Stimulated activated CD4-positive, alpha-beta T cell treated with anti-CD3 and anti-CD28 coated beads, Interleukin-1b, Interleukin-23, amount 100 ng/mL, for 24 hours (primary cell): ENCODE measurements at regions not wholly inside any gene's neighbourhood (a gene's known extent, or its start where the extent isn't known, plus 50 kb on each side); places are given as distances from the start of the nearest gene placed in this dataset.
"Not testable (repeated sequence)": the region's sequence is repeated elsewhere in the genome, so short reads cannot be mapped to it uniquely, and the experiment has no call there.

ENCODE experiments used
- DNase-seq, 4 experiments: peaks; one replicate each; pipeline ENCODE4 v3.0.0-alpha.2; 2020; ENCODE audit warnings: low read depth in 4 of 4, low spot score in 1 of 4

DNA sequence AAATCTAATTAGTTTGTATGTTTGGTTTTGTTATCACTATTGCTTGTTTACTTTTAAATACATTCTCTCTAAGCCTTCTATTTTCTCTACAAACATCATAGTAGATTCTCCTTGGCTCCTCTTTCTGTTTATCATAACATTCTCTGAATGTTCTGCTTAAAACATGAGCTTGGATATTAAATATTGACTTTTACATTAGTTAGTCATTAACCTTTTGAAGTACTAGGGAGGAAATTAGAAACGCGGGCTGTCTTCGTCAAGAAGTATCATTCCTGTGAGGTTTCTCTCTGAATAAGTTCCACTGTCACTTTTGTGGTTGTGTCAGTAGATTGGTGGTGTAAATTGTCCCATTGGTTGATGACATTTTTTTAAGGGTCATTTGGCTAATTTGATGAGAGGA lies 821.5 kb downstream of the EFNA5 start:
- no peak for DNase-seq

DNA sequence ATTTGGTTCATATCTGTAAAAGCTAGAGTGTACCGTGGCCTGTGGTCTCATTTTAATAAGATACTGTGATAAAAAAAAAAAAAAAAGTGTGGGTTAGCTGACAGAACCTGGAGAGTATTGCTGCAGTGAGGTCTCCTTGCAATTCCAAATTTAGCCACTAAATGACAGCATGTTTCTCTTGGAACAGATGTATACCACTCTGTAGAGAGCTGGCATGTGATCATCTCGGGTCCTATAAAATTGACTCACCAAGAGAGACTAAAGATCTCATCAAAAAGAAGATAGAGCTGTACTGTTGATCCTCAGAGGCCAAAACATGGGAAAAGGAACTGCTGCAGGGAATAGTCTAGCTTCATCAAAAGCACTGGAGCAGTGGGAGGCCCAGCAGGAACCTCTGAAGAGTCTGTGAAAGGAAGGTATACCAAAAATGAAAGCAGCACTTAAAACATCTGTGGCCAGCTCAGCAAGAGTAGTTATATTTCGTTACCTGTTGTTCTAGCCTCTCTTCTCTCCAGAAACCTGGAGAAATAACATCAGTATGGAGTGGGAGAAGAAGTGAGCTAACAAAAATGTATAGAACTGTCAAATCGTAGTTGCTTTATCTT lies 826.8 kb downstream of the EFNA5 start:
- no peak for DNase-seq

DNA sequence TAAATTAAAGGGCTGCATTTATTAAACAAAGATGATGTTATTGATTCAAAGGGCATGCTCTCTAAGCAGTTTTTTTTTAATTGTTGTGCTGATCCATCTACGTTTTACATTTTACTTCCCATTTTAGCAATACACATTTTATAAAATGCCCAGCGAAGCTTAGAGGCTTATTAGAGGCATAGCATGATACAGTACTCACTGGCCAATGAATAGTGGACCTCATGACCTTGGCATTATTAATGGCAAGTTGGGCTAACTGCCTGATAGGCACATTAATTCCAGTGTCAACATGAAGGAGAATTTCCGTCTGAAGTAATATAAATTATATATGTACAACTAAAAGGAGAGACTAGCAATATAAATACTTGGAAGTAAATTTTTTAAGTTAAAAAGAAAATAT lies 837.2 kb downstream of the EFNA5 start:
- DNase-seq: no peak

DNA sequence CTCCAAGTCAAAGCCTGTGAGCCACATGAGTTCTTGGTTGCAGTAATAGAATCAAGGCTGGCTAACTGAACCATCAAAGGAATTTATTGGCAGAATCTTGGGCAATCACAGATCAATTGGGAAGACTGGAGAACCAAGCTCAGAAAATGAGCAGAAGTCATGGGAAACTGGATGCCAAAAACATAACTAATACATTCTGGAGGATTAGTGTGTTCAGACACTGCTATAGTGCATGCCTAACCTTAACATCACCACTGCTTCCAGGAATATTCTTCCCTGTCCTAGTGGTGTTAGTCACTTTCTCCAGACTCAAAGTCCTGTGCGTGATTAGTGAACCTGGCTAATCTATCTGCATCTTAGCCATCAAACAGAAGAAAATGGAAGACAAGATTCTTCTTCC lies 843.7 kb downstream of the EFNA5 start:
- DNase-seq: no peak

DNA sequence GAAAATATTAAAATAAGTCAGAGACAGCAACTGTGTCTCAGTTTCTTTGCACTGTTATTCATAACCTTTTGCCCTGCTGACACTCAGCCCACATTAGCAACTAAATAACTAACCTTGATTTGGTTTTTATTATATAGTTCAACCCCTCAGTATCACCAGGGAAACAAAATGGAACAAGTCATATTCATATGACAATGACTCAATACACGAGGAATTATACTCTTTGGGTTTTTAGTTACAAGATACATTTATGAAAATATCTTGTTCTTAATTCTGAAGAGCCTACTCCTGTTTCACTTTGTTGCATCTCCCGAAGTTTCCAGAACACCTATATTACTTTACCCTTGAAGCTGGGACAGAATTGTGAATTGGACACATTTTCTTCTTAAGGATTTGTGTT lies 845.4 kb downstream of the EFNA5 start:
- DNase-seq: no peak

DNA sequence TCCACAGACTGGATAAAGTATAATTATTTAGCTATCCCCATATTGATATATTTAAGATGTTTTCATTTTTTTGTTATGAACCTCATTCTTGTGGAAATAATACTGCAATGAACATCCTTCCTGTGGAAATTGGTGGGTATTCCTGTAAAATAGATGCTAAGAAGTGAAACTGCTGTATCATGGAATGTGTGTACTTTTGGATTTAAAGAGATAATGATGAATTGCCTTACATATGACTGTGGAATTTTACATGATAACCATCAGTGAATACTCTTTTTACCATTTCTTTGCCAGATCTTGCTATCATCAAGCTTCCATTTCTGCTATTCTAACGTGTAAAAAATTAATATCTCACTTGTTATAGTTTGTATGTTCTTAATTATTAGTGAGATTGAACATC lies 847.9 kb downstream of the EFNA5 start:
- no peak for DNase-seq

DNA sequence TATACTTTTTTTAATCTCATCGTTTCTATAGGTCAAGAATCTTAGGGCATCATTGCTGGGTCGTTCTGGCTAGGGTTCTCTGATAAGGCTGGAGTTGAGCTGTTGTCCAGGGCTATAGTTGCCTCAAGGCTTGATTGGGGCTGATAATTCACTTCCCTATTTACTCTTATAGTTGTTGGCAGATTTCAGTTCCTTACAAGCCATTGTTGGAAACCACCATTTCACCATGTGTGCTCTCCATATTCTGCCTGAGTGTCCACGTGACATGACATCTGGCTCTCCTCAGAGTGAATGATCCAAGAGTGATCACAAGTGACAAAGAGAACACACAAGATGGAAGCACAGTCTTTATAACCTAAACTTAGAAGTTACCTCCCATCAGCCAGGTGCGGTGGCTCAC lies 852.2 kb downstream of the EFNA5 start:
- DNase-seq: no peak

DNA sequence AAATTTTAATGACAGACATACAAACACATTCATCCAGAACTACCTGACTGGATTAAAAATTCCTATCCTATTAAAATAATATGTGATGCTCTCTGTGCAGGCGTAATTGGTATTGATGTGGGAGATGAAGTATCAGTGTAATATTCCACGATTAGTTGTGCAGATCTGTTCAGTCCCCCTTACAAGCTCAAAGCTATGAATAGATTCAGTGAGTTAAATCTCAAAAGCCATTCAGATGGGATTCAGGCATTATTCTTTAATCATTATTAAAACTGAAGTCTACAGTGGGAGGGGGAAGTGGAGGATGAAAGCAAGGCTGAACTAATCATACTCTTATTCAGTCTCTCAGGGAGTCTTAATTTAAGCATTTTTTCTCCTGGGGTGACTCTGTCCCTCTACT lies 855.8 kb downstream of the EFNA5 start:
- no peak for DNase-seq

DNA sequence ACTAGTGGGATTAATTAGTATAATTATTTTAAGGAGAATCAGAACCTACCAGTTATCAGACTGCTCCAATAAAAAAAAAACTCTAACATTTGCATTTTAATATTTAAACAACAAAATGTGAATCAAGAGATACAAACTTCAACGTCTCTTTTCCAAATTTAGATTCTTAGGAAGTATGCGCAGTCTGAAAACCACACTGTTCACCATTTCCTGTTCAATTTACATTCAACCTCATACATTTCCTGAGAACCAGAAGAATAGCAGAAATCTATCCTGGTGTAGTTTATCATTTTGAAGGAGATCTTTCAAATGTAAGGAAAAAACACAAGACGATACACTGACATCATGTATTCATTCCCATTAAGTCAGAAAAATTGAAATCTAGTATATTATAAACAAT lies 869.2 kb downstream of the EFNA5 start:
- DNase-seq: no peak

DNA sequence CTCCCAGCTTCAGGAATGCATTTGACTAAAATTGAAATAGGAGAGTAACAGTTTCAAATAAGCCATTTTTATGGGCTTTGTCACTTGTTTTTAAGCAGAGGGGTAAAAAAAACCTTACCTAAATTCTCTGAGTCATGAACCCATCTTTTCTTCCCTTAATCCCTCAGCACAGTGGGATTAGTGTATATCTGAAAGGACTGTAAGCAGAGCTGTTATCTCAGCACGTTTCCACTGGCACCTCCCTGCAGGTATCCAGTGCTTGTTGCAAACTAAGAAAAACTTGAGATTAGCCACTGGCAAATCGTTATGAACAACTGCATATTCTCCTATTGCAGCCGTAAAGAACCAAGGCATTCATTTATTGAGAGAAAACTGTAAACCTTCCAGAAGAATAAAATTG lies 872.7 kb downstream of the EFNA5 start:
- no peak for DNase-seq

DNA sequence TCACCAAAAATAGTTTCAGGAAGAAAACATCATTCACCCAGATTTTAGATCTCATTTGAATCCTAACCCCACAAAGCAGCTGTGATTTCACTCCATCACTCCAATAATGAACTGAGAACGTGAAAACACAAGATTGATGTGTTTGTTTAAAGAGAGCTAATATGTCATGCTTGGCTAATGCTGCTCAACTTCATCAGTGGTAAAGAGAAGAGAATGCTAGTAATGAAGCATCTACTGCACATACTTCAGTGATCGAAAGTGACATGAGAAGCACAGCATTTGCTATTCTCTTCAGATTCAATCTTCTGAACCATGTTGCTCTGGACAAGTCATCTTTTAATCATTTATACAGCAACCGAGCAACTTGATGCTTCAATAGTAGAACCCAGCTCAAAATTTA lies 874.7 kb downstream of the EFNA5 start:
- no peak for DNase-seq

DNA sequence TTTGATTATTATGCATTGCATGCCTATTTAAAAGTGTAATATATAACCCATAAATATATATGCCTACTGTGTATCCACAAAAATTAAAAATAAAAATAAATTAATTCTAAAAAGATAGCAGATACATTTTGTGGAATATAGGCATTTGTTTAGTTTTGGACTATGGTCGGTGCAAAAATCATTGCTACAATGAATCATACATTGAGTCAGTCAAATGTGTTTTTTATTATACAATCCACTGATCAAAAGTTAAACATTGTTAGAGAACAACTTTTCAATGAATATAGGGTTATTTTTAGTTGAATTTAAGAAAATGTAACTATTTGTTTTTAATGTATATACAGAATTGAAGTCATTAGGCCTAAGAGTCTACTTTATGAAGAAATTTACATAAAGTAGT lies 885.9 kb downstream of the EFNA5 start:
- DNase-seq: no peak

DNA sequence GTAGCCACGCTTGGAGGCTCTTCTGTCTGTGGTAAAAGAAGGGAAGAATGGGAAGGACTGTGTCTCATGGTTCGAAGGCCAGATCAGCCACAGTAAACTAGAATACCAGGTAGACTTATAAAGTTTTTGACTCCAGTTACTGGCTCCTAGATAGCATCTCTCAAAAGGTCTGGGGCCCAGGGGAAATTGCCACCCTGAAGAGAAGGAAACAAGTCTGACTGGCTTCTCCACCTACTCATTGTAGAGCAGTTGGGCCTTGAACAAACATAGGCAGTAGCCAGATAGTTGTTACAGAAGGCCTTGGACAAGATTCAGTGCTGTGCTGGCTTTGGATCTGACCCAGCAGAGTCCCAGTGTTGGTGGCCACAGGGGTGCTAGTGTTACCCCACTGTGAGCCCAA lies 890.4 kb downstream of the EFNA5 start:
- no peak for DNase-seq

DNA sequence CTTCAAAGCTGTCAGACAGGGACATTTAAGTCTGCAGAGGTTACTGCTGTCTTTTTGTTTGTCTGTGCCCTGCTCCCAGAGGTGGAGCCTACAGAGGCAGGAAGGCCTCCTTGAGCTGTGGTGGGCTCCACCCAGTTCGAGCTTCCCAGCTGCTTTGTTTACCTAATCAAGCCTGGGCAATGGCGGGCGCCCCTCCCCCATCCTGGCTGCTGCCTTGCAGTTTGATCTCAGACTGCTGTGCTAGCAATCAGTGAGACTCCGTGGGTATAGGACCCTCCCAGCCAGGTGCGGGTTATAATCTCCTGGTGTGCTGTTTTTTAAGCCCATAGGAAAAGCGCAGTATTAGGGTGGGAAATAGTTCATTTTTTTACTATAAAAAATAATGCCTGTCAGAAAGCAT lies 894.2 kb downstream of the EFNA5 start:
- not testable (repeated sequence) for DNase-seq

DNA sequence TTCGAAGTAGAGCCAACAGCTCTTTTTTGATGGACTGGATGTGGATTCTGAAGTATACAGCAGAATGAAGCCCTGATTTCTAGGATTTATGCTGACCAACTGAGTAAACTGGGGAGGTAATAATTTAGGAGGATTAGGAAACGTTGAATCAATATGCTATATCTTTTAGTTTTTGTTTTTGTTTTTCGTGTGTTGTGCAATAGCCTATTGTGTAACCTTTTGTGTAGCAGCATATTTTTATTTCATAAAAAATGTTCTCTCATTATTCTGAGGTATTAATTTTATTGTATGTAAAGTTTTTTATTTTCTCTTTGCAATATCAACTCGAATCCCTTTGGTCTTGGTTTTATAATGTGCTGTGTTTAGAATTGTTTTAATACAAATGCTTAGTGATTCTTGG lies 902.3 kb downstream of the EFNA5 start:
- DNase-seq: no peak

DNA sequence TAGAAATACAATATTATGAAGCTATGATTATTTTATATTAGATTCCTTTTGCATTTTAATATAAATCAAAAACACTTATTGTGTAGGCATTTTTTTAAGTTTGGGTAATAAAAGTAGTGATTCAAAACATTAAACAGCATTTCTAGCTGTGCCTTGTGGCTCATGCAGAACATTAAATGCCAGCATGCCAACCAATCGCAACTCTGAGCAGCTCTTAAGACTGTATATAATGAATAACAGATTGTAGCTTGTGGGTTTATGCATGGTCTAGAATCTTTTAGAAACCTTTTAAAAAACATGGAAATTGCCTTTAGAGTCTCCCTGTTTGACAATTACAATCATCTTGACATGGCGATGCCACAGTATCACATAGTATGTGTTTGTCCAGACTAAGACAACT lies 903.8 kb downstream of the EFNA5 start:
- no peak for DNase-seq

DNA sequence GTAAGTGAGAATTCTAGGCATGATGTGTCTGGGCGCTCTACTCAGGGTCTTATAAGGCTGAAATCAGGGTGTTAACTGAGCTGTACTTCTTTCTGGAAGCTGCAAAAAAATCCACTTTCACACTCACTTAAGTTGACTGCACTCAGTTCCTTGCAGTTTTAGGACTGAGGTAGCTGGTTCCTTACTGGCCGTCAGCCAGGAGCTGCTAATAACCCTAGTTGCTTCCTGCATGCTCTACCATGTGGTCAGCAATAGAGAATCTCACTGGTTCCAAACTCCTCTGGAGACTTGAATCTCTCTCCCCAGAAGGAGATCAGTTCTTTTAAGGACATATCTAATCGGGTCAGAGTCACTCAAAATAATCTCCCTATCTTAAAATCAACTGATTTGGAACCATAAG lies 911.2 kb downstream of the EFNA5 start:
- no peak for DNase-seq

DNA sequence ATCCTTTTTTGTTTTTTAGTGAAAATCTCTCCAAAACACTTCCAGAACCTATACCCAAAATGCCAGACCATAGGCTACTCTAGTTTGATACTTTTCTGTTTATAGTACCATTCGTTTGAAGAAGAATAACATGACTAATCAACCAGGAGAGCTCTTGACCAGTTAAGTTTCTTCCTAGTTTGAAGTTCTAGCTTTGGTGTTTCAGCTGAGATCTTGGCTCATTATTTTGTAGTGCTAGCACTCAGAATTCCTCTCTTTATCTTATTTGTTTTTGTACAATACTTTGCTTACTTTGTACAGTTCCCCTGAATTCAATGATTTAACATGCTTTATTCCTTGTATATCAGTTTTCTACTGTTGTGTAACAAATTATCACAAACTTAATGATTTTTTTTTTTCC lies 911.6 kb downstream of the EFNA5 start:
- DNase-seq: no peak

DNA sequence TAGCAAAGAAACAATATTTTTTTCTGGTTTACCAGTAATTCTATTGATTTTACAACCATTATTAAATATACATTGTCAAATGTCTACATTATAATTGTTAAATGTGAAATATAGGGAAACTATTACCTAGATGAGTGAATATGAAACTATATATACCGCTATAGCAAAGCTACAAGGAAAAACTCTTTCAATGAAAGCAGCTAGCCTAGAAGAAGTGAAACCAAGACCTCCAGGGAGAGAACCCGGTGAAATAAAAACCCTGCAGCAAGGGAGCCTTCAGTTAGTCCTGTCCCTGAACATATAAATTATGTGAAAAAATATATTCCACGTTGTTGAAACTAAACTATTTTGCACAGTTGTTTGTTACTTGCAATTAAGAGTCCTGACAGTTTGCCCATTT lies 913.1 kb downstream of the EFNA5 start:
- no peak for DNase-seq

DNA sequence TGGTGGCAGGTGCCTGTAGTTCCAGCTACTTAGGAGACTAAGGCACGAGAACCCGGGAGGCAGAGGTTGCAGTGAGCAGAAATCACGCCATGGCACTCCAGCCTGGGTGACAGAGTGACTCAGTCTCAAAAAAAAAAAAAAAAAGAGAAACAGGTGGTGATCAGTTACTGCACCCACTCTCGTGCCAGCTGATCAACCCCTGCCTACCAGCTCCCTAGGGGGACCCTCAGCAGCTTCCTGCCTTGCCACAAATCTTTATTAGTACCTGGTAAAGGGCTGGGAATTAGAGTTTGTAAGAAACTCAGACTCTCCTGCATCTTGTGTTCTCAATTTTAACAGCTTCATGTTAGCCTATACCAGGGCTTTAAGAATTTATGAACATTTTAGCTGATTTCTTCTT lies 914.9 kb downstream of the EFNA5 start:
- DNase-seq: no peak

DNA sequence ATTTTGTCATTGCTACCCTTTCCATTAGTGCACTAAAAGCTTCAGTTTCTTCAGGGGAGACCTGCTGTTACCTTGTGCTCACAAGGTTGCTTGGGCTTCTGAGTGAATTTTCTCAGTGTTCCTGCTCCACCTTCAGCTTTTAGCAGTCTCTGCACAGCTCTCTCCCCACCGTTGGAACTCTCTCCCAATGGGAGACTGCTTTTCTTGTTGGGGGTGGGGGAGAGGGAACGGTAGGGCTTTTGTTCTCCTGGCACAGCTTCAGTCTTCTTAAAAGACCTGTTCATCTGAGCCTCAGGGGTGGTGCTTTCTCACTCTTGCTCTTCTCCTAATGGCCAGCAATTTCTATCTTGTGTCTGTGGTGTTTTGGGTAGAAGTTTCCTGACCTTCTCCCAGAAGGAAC lies 915.7 kb downstream of the EFNA5 start:
- no peak for DNase-seq

DNA sequence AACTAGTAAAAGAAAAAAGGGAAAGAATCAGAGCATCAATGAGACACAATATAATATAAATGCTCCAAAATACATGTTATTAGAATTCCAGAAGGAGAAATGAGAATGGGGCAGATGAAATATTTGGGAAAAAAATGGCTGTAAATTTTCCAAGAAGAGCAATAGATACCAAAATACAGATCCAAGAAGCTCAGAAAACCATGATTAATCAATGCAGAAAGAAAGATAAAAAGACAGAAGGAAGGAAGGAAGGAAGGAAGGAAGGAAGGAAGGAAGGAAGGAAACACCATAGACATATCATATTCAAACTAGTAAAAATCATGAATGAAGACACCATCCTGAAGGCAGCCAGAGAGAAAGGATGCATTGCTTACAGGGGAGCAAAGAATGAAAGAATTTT lies 920.9 kb downstream of the EFNA5 start:
- no peak for DNase-seq

DNA sequence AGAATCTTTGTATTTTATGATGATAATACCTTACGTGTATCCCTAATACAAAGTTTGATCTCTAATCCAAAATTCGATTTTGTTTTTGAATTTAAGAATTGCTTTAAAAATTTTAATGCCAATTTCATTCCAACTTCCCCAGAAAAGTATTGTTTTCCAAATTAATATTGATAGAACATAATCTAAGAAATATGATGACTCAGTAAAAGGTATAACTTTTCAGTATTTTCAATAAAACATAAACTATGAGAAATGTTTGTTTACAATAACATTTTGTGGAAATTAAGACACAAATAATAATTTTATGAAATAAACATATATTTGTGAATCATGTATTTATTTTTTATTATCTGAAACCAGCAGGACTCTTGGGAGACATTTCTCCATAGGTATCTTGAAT lies 931.6 kb downstream of the EFNA5 start:
- no peak for DNase-seq

DNA sequence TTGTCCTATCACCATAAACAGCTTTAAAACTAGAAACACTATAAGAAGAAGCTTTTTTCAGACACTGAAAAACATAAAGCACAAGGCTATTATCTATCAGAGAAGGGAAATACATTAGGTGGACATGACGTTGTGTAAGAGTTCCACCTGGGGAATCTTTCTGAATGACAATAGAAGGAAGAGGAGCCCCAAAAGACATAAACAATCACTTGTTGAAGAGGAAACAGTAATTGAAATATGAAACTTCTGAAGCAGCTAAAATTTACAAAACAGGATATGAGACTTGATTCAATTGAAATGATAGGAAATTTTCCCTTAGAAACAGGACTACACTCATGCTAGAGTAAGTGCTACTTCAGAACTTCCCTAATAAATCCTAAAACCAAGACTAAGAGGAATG lies 933.6 kb downstream of the EFNA5 start:
- DNase-seq: no peak
